ENCODE measurements at regions not wholly inside any gene's neighbourhood (a gene's known extent, or its start where the extent isn't known, plus 50 kb on each side); places are given as distances from the start of the nearest gene placed in this dataset.
"Not testable (repeated sequence)": the region's sequence is repeated elsewhere in the genome, so short reads cannot be mapped to it uniquely, and the experiment has no call there.

- no peak for DNase-seq (ENCODE audit: low spot score)
Measured at GRCh38 chr3:181987736-181988135, 276.0 kb downstream of the SOX2 start.

DNA sequence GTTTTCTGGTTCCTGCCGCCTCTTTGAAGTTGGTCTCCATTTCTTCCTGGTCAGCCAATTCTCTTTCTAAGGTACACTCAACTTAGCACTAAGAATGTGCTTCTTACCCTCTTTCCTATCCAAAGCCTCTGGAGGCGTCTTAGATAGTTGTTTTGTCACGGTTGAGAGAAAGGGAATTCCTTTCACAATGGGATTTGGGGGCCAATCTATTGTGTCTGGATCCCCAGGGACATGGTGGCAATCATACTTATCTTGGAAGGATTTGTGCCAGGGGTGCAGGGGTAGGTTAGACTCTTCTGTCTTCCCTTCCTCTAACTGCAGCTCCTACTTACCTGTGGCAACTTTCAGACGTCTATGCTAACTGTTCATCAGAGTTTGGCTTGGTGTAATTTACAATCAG lies 287.1 kb downstream of the SOX2 start:
- no peak for DNase-seq (ENCODE audit: low spot score)

GRCh38 chr3:181999314-181999713 lies 287.6 kb downstream of the SOX2 start:
- DNase-seq (ENCODE audit: low spot score): no peak

DNA sequence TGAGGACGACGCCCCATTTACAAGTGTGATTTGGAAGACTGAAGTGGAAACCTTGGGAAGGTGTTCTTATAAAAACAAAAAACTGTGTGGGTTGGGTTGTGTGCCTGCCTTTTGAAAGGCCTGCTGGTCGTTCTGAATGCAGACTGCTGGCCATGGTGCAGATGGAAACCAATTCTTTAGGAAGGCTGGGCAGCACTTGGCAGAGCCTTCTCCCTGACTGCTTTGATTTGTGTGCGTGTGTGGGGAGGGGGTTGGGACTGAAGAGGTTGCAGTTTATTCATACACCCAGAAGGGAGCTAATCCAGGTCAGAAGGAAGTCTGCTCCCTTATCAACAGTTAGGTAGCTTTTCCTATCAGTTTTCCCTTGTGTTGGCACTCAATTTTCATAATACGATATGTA lies 288.7 kb downstream of the SOX2 start:
- no peak for DNase-seq (ENCODE audit: low spot score)

- DNase-seq (ENCODE audit: low spot score): no peak
Measured at GRCh38 chr3:182005219-182005618, 293.5 kb downstream of the SOX2 start.

- no peak for DNase-seq (ENCODE audit: low spot score)
Measured at GRCh38 chr3:182005701-182006100, 294.0 kb downstream of the SOX2 start.

GRCh38 chr3:182006431-182006830 lies 294.7 kb downstream of the SOX2 start:
- no peak for DNase-seq (ENCODE audit: low spot score)

GRCh38 chr3:182007441-182007840 lies 295.7 kb downstream of the SOX2 start:
- DNase-seq (ENCODE audit: low spot score): no peak

GRCh38 chr3:182018361-182018760 lies 306.6 kb downstream of the SOX2 start:
- no peak for DNase-seq (ENCODE audit: low spot score)

DNA sequence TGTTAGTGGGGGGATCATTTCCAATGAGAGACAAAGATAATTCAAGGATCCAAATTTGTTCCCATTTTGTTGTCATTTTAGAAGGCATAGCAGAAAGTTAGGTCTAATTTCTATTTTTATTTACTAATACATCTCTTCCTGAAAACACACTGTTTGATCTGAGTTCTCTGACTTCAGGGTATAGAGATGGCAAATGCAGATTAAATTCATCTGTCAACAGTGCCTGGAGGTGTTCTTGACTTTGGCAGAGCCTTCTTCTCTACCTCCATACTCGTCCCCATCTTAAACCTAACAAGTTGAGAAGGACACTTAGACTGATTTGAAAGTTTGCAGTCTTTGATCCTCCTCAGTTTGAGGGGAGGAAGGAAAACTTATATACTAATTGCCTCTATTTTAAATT lies 308.2 kb downstream of the SOX2 start:
- no peak for DNase-seq (ENCODE audit: low spot score)

DNA sequence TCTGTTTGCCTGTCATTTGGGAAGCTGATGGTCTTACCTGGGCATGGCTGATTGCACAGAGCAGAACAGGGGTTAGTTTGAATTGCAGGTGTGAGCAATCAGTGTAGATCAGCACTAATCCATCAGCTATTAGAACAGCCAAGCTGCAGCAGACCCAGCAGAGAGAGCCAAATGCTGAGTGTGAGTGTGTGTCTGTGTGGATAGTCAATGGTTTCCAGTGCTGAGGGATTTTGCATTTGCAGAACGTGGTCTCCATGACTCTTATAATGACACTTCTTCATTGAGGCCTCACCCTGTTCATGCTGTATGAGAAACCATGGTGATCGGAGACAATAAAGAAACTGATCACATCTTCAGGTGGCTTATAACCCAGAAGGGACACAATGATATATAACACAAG lies 312.1 kb downstream of the SOX2 start:
- no peak for DNase-seq (ENCODE audit: low spot score)

- DNase-seq (ENCODE audit: low spot score): no peak
Measured at GRCh38 chr3:182027366-182027765, 315.6 kb downstream of the SOX2 start.

GRCh38 chr3:182028081-182028480 lies 316.4 kb downstream of the SOX2 start:
- DNase-seq (ENCODE audit: low spot score): no peak

DNA sequence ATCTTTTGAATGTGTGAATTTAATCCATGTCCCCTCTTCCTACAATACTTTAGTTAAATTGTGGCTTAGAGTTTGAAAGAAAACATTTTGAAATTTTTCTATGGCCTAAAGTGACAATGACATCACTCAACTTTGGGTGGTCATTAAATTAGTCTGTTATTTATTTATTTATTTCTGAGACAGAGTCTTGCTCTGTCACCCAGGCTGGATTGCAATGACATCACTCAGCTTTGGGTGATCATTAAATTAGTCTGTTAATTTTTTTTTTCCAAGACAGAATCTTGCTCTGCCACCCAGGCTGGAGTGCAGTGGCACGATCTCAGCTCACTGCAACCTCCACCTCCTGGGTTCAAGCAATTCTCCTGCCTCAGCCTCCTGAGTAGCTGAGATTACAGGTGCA lies 322.5 kb downstream of the SOX2 start:
- DNase-seq (ENCODE audit: low spot score): not testable (repeated sequence)

- no peak for DNase-seq (ENCODE audit: low spot score)
Measured at GRCh38 chr3:182035324-182035723, 323.6 kb downstream of the SOX2 start.

DNA sequence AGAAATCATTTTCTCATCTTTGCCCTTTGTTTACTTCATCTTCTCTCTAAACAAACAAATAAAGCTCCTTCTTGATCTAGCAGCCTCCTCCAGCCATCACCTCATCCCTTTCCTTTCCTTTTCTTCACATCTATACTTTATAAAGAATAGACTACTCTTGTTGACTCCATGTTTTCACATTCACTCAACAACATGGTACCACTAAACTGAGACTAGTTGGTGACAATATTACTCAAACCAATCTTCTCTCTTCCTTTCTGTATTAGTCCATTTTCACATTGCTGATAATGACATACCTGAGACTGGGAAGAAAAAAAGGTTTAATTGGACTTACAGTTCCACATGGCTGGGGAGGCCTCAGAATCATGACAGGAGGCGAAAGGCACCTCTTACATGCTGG lies 324.7 kb downstream of the SOX2 start:
- DNase-seq (ENCODE audit: low spot score): no peak

- DNase-seq (ENCODE audit: low spot score): no peak
Measured at GRCh38 chr3:182041668-182042291, 330.1 kb downstream of the SOX2 start.

DNA sequence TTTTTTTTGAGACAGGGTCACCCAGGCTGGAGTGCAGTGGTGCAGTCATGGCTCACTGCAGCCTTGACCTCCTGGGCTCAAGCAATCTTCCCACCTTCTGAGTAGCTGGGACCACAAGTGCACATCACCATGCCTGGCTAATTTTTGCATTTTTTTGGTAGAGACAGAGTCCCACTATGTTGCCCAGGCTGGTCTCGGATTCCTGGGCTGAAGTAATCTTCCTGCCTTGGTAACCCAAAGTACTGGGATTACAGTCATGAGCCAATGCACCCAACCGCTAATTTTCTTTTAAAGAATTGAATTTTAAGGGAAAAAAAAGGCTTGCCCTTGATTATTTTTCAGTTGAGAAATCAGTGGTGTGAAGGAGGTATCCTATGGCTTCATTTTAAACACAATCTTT lies 334.0 kb downstream of the SOX2 start:
- DNase-seq (ENCODE audit: low spot score): no peak

DNA sequence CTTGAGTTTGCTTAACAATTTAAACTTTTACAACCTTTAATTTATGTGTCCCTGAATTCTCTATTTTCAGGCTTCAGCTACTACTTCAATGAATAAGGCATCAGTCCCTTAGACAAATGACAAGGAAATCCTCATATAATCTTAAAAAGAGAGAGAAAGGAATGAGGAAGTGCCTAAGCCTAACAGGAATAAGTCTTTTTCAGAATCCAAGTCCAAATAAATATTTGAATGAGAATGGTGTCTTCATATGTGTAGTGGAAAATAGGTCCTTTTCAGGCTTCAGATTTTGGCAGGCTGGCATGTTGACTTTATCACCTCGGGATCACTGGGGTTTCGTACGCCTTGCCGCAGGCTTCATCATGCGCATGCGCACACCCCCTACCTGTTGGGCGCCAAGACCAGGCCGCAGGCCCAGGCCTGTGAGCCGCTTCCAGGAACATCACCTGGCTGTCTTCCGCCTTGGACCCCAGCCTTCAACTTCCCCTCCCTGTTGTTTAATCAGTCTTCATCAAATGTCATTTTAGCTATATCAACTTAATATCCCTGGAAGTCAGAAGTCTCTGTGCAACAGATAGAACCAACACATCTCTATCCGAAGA lies 334.5 kb downstream of the SOX2 start:
- DNase-seq (ENCODE audit: low spot score): no peak

DNA sequence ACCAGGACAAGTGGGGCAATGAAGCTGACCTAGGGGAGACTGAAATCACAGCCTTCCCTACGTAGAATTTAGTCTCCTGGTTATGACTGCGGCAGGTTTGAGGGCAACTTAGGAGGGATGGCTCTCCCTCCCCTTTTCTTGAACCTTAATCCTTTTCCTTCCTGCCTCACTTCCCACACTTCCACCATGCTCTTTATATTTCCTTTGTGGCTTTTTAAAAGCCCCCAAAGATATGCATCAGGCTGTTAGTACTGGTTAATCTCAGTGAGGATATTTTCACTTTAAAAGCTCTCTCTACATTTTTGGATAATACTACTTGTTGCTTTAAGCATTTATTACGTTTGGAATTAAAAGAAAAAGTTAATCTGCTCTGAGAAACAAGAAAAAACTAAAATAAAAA lies 339.2 kb downstream of the SOX2 start:
- DNase-seq (ENCODE audit: low spot score): no peak

DNA sequence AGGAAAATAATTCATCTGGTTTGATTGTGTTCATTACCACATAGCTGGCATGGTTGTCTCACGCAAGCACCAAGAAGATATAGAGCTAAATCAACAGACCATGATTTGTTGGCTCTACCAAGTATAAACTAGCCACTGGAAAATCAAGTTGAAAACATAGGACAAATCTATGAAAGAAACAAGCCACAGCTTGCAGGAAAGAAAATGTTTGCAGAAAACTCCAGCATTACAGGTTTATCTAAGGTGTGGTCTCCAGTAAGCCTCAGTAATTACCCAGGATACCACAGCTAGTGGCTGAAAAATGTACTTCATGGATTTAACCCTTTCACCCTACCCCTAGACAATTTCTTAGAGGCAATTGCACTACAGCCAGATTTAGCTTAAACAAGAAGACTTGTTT lies 340.6 kb downstream of the SOX2 start:
- no peak for DNase-seq (ENCODE audit: low spot score)

DNA sequence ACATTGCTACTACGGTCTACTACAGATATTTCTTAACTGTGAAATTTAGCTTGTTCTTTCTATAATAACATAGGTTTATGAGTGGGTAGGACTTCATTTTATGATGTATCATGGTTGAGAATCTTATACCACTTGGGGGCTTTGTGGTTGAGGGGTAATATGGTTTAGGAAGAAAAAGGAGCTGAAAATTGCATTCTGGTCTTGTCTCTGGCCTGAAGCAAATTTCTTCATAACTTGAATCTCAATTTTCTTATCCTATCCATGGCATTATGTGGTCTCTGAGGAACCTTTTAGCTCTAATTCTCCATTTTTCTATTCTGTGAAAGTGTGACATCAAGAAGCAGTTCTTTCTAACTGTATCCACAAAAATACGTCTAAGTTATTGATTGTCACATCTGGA lies 341.0 kb downstream of the SOX2 start:
- DNase-seq (ENCODE audit: low spot score): no peak

GRCh38 chr3:182058488-182058887 lies 346.8 kb downstream of the SOX2 start:
- no peak for DNase-seq (ENCODE audit: low spot score)

DNA sequence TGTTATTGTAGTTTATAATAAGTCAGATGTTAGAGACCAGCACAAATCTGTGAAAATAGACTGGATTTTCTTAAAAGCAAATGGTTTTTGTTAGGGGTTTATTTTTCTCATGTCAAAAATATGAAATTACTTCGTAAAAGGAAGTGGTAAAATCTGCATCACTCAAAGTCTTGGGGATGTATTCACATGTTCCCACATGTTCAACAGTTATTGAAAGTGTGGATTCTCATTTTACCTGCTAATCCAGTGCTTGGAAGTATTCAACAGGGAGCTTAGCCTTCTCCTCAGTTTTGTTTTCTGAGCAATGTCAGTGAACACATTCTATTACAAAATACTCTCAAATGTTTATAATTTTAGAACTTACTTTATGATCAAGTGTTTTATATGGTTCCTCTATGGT lies 352.0 kb downstream of the SOX2 start:
- no peak for DNase-seq (ENCODE audit: low spot score)

All from hematopoietic multipotent progenitor cell treated with erythropoietin and hydrocortisone succinate and interleukin-3 and kit ligand, for 17 days (in vitro differentiated cells).